ENCODE measurements at regions not wholly inside any gene's neighbourhood (a gene's known extent, or its start where the extent isn't known, plus 50 kb on each side); places are given as distances from the start of the nearest gene placed in this dataset.
"Not testable (repeated sequence)": the region's sequence is repeated elsewhere in the genome, so short reads cannot be mapped to it uniquely, and the experiment has no call there.

DNA sequence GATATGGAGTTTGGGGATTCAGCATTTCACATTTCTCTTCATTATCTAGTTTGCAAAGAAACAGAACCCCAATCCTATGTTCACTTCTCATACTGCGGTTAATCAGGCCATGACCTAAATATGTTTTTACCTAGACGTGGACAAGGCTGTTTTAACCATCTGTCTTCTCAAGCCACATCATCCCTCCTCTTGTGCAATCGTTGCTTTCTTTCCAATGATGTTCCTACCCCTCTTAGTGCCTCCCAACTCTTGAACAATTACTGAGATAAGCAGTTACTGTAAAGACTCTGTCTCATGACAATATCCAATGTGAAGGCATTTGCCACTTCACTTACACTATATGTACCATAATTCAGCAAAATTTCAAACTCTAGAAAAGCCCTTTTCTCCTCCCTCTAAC, 406.2 kb downstream of the LIG4 start:
- no peak for DNase-seq

GRCh38 chr13:107808389-107808788, 406.9 kb downstream of the LIG4 start:
- no peak for DNase-seq

- no peak for DNase-seq
These were observed 407.8 kb downstream of the LIG4 start for GRCh38 chr13:107807306-107808073.

- no peak for DNase-seq
These were observed 408.6 kb downstream of the LIG4 start for GRCh38 chr13:107806726-107807125.

- no peak for DNase-seq
These were observed 411.4 kb downstream of the LIG4 start for GRCh38 chr13:107803822-107804495.

GRCh38 chr13:107801621-107802020, 413.7 kb downstream of the LIG4 start:
- DNase-seq = no peak

DNA sequence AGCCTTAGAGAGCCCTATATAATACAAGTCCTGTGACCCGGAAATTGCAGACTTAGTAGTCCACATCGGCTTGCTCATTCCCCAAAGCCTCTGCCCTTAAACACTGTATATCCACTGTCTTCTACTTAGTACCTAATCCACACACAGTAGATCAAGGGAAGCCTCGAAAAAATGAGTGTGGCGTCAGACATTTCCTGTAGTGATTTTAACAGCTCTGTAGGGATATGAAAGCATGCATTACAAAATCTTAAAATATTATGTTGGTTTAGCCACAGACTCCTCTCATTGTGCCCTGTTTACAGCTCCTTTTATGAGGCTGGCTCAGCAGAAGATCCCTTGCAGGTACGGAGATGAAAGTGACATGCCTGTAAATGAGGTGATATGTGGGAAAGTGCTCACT, 416.3 kb downstream of the LIG4 start:
- no peak for DNase-seq

GRCh38 chr13:107790397-107790796, 424.9 kb downstream of the LIG4 start:
- DNase-seq = no peak

GRCh38 chr13:107788464-107789165, 426.7 kb downstream of the LIG4 start:
- DNase-seq = no peak

GRCh38 chr13:107782646-107783045, 432.7 kb downstream of the LIG4 start:
- DNase-seq = not testable (repeated sequence)

DNA sequence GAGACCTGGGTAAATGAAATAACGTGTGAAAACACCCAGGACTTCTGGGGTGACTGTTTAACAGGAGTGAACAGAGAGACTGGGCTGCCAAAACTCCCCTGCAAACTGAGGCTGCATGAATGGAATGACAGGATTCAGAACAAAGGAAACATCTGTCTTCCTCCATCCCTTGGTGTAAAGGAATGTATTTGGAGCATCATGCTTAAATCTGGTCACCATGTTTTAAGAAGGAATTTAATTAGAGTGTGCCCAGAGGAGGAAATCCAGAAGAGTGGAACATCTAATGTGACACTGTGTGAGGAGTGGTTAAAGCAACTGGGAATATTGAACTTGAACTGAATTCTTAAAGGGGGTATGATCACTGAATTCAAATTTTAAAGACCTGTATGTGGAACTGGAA, 437.2 kb downstream of the LIG4 start:
- DNase-seq = no peak

GRCh38 chr13:107770541-107770940, 444.8 kb downstream of the LIG4 start:
- DNase-seq = no peak

- no peak for DNase-seq
These were observed 448.2 kb downstream of the LIG4 start for GRCh38 chr13:107767119-107767518.

DNA sequence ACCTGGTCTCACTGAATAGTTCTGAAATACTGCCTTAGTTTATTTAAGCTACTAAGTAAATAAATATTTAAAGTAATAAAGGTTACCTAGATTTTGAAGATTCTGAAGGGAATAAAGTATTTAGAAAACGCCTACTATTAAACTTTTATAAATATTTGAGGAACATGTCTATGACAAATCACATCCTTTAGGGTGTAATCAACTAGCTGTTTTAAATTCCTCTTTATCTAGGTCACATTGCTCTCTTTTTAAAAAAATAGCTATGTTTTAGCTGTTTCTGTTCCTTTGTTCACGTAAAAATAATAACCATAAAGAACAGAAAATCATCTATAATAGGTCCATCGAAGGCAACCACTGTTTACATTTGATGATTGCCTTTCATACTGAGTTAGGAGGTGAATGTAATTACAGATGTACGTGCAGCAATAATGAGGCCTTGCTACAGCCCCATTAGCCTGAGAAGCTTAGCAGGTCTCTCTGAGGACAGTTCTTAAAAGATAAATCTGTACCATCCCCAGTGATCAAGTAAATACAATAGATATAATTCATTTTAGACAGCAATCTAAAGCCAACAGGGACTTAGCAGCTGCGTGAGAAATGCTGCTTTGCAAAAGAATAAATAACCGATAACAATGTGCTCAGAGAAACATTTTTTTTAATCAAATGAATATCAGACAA, 449.5 kb downstream of the LIG4 start:
- no peak for DNase-seq

- no peak for DNase-seq
These were observed 451.3 kb downstream of the LIG4 start for GRCh38 chr13:107764046-107764445.

- DNase-seq = no peak
These were observed 461.6 kb downstream of the LIG4 start for GRCh38 chr13:107753748-107754147.

DNA sequence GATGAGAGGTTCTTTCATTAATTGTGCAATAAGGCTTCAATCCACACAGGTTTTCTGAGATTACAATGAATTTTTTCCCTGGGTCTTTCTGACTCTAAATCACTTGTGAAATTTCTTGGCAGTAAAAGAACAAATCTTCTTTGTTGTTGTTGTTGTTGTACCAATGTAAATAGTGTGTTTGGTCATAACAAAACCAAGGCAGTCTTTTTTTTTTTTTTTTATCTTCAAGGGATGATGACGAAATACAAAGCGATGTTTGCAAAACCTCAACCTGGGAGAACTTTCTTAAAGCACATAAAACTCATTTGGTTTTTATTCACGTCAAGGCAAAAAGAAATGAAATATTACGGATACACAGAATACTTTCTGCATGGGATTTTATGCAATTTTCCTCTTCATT, 462.0 kb downstream of the LIG4 start:
- DNase-seq = no peak

DNA sequence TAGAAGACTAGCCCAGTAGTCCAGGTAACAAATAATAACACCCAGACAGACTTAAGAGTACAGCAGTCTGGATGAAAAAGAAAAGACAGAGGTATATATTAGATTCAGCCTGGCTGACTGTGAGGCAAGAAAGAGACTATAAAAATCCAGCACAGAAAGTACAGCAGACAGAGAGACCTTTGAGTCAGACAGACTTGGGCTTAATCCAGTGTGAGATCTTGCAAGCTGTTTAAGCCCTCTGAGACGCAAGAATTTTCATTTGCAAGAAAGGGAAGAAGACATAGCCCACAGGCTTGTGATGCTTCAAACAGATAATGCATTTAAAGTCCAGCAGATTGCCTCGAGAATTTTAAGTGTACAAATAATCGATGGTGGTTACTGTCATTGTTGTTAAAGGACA, 471.4 kb downstream of the LIG4 start:
- DNase-seq = no peak

DNA sequence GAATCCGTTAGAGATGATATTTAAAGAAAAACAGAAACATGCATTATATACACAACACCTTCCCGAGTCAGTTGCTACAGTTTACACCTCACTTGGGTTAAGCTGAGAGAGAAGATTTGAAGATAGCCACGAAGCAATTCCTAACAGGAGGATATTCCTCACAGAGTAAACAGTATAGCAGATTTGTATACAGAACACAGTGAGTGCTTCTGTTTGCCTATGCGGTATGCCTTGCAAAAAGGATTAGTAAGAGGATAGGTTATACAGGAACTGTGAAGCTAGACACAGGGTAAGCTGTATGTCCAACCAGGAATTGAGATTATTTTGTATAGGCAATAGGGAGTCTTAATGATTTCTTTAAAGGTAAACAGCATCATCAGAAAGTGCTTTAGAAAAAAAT, 471.8 kb downstream of the LIG4 start:
- no peak for DNase-seq

DNA sequence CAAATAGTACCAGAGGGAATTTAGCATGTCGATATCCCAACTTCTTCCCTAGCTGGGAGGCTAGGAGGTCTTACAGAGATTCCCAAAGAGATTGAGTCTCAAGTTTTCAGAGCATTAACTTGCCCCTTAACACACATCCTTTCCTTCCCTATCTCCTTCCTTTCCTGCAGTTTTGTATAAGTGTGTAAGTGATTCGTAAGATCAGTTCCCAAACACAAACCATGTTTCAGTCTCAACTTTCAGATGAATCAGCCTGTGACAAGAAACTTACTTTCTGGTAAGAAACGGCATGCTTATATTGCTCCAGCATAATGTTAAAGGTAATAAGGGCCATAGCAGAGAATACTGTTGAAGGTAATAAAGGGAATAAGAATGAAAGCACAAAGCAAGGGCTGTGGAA, 472.2 kb downstream of the LIG4 start:
- no peak for DNase-seq

- DNase-seq = no peak
These were observed 472.8 kb downstream of the LIG4 start for GRCh38 chr13:107742544-107742943.

DNA sequence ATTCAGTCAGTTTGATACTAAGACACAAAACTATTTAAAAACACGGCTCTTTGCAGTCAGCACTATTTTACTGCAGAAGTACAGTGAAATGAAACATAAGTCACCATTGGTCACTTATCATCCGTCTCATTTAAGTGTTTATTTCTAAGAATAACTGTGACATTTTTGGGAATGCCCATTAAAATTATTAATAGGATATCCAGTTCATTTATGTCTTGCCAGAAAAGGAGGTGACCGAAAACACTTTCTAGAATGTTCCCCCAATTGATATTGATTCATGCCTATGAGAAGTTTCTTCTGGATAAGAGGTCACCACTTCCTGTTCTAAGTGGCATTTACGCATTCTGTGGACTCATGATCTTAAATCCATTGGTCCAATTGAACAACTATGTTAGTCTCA, 477.3 kb downstream of the LIG4 start:
- DNase-seq = no peak

DNA sequence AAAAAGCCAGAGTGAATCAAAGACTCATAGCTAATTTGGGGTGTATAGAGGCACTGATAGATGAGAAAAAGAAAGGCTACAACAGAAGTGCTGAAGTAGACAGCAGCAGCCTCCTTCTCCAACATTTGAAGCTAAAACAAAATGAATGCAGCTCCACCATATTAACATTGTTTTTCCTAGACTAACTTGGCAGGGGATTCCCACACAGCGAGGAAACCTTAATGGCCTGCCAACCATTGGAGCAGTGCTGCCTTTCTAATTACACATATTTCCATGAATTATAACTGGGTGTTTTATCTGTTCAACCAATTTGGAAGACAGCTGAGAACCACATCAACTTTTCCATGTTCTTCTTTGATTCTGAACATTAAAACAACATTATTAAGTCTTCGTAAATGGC, 478.6 kb downstream of the LIG4 start:
- no peak for DNase-seq

GRCh38 chr13:107736170-107736569, 479.2 kb downstream of the LIG4 start:
- no peak for DNase-seq

Data from CD4-positive, alpha-beta T cell treated with Interleukin-10 for 1 hour (primary cell).